ENCODE measurements at regions not wholly inside any gene's neighbourhood (a gene's known extent, or its start where the extent isn't known, plus 50 kb on each side); places are given as distances from the start of the nearest gene placed in this dataset.

DNA sequence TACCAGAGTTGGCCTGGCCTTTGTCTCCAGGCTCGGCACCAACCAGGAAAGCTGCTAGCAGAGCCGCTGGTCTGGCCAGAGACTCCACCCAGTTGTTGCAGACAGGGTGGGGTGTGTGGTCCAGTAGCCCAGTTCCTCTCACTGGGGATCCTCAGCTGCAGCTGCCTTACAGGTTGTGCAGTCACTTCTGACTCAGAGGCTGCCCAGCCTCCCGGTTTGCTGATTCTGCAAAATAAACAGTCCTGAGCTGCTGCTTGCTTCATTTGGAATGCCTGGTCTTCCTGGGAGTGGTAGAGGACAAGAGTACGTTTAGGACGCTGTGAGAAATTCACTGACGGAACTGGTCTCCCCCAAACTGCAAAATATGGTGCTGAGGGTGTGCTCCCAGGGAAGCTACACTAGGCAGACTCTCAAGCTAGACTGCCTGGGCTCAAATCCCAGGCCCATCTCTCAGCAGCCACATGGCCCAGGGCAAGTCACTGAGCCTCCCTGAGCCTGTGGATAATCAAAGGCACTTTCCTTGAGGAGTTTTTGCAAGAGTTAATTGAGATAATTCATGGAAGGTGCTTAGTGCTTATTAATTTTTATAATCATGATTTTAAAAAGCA lies 246.1 kb downstream of the TFAP2C start:
- TF ChIP-seq, protein P1, sequence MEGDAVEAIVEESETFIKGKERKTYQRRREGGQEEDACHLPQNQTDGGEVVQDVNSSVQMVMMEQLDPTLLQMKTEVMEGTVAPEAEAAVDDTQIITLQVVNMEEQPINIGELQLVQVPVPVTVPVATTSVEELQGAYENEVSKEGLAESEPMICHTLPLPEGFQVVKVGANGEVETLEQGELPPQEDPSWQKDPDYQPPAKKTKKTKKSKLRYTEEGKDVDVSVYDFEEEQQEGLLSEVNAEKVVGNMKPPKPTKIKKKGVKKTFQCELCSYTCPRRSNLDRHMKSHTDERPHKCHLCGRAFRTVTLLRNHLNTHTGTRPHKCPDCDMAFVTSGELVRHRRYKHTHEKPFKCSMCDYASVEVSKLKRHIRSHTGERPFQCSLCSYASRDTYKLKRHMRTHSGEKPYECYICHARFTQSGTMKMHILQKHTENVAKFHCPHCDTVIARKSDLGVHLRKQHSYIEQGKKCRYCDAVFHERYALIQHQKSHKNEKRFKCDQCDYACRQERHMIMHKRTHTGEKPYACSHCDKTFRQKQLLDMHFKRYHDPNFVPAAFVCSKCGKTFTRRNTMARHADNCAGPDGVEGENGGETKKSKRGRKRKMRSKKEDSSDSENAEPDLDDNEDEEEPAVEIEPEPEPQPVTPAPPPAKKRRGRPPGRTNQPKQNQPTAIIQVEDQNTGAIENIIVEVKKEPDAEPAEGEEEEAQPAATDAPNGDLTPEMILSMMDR (IDR thresholded peaks at IDR 0.05; ENCODE audit: low read depth, low read length) = no peak
- TF ChIP-seq EZH2phosphoT487 (IDR thresholded peaks at IDR 0.05; ENCODE audit: low read depth) = no peak
